C4-2B (cell line): ENCODE measurements at regions not wholly inside any gene's neighbourhood (a gene's known extent, or its start where the extent isn't known, plus 50 kb on each side); places are given as distances from the start of the nearest gene placed in this dataset.

Experiments
- ZFX ChIP-seq: fragments of 450-650 bp; IDR thresholded peaks from 2 replicates; pipeline ENCODE4 v1.6.1; 2017
- TF ChIP-seq, protein P1 (sequence below): fragments of 450-650 bp; conservative IDR thresholded peaks from 2 replicates; pipeline ENCODE4 v1.5.1; 2017; ENCODE audit warnings: mild to moderate bottlenecking

DNA sequence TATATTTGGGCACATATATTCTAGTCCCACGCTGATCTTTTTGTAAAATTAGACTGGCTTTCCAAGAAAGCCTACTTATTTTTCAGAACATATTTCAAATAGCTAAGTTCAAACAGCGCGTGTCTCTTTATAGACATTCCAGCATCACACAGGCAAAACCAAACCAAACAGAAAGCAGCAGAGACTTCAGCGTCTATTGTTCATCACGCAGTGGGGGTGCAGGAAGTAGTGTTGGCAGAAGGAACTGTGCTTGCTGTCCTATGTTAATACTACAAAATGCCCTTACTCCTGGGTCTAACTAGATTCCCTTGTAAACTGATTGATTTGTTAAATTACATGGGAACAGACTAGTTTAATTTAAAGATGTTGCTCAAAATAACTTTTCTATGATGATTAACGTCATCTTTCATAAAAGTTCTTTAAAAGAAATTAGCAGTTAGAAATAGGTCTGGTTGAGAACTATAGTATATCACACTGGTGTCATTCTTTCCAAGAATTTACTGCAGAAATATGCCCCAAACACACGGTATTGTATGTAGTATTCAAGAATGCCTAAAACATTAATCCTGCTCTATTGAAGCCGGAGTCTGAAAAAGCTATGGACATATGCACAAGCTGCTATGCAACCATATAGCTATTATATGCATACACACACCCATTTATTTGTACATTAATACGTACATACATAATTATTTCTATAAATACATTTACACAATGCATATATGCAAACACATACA is 436.3 kb downstream of the CBLN2 start:
- TF ChIP-seq, protein P1, sequence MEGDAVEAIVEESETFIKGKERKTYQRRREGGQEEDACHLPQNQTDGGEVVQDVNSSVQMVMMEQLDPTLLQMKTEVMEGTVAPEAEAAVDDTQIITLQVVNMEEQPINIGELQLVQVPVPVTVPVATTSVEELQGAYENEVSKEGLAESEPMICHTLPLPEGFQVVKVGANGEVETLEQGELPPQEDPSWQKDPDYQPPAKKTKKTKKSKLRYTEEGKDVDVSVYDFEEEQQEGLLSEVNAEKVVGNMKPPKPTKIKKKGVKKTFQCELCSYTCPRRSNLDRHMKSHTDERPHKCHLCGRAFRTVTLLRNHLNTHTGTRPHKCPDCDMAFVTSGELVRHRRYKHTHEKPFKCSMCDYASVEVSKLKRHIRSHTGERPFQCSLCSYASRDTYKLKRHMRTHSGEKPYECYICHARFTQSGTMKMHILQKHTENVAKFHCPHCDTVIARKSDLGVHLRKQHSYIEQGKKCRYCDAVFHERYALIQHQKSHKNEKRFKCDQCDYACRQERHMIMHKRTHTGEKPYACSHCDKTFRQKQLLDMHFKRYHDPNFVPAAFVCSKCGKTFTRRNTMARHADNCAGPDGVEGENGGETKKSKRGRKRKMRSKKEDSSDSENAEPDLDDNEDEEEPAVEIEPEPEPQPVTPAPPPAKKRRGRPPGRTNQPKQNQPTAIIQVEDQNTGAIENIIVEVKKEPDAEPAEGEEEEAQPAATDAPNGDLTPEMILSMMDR: no peak
- TF ChIP-seq ZFX: no peak
